HG03039 (cell line): ENCODE measurements at regions not wholly inside any gene's neighbourhood (a gene's known extent, or its start where the extent isn't known, plus 50 kb on each side); places are given as distances from the start of the nearest gene placed in this dataset.

Experiments
- ATAC-seq: cut with Tn5 transposase; IDR thresholded peaks from one replicate; pipeline ENCODE4 v1.9.1; 2021; ENCODE audit warnings: mild to moderate bottlenecking, moderate library complexity; ENCODE audit not compliant: unreplicated experiment

DNA sequence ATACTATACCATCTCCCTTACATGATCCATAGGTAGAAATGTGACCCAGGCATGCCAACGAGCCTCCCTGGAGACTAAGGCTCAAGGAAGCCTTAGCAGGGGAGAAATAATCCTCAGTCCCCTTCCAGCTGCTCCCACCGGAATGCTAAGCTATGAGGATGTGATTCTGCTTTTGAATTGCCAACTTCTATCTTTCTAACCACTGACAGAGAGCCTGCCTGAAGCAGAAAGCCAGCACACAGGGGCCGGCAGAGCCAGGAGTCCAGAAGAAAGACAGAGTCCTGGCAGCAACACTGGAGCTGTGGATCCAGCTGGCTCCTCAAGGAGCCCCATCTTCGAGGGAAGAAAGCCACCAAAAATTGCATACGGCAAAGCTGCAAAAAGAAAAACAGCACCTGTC, 579.6 kb upstream of the CDH5 start:
- ATAC-seq: no peak

DNA sequence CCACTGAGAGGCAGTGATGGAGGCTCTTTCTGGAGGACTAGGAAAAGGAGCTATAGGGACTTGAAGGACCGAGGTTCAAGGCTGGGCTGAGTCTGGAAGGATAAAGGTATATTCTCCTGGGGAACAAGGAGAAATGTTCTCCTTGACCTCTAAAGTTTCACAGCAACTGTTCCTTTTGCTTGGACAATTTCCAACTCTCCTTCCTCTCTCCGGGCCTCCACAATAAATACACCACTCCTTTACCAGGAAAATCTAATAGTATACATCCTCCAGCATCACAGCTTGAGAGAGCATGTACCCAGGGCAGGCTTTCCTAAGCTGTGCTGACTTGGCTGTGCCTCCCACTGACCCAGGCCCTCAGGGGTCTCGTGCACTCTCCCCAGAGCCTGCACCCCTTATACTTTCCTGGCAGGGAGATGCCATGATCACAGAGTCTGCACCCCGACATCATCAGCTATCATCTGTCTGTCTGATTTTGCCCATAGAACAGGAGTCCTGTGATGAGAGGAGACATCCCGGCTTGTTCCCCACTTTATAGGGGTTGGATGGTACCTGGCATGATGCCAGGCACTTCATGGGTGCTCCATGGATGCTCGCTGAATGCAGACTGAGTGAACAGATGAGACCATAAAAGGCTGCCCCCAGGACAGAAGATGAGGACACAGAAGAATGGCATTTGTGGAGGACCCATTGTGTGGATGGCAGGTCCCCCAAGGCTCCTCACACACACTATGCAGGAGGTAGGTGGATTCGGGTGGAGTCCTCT, 582.6 kb upstream of the CDH5 start:
- ATAC-seq: no peak

DNA sequence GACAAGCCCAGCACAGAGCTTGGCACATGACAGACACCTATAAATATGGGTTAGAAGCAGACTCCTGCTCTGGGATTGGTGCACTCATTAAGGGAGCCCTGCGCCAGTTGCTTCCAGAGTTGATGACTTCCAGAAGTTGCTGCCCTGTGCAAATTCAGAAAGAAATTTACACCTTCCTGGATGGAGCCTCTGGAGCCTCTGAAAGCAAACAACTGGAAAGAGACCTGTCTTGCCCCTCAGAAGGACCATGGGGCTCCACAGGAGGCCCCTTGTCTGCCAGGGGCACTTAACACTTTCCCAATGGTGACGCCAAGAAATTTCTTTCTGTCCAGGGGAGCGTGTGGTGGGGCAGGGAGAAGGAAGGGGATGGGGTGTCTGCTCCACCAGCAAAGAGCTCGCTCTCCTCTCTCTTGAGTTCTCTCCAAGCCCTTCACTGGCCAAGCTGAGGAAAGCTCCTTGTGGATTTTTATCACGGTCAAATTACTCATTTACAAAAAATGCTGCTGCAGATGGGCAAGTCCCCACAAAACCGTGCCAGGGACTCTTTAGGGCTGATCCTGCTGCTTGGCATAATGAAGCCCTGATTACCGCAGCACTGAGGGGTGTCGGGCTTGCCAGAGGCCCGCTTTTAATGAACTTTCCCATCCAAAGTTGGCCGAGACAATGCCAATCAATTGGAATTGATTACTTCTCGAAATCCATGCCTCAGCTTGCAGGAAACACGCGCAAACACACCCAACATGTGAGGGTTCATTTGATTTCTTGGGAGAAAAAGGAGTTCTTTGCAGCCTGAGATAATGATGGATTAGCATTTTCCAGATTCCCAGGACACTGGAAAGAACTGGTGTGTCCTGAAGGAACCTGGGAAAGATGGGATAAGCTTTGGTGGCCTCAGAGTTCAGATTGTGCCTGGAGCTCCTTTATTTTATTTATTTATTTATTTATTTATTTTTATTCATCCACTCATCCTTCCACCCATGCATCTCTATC, 583.6 kb upstream of the CDH5 start:
- no peak for ATAC-seq

DNA sequence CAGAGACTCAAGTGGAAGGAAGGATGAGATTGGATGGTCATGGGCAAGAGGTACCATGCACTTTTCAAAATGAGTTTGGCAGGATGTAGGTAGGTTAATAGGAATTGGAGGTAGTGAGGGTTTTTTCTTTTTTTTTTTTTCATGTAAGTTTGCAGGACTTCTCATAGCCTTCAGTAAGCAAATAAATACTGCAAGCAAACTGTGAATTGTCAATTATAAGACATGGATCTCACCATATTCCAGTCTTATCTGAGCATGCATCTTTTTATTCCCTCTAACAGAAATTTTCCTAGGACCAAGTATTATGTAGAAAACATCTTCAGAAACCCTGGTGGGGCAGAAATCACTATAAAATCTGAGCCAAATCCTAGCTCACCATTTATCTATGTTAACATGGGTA, 584.6 kb upstream of the CDH5 start:
- ATAC-seq: no peak

DNA sequence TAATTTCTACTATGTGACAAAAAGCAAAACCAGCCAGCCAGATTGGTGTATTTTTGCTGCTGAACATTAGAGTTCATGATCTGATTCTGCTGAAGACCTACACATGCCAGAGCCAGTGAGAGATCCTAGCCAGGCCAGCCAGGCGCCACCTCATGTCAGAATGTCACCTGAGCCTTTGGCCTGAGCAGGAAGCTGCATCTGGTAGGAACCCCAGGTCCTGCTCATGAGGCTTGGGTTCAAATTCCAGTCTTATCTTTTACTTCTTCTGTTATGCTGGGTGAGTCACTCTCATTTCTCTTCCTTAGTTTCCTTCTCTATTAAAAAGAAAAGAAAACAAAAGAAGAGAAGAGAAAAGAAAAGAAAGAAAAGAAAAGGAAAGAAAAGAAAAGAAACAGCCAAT, 585.1 kb upstream of the CDH5 start:
- ATAC-seq: no peak

DNA sequence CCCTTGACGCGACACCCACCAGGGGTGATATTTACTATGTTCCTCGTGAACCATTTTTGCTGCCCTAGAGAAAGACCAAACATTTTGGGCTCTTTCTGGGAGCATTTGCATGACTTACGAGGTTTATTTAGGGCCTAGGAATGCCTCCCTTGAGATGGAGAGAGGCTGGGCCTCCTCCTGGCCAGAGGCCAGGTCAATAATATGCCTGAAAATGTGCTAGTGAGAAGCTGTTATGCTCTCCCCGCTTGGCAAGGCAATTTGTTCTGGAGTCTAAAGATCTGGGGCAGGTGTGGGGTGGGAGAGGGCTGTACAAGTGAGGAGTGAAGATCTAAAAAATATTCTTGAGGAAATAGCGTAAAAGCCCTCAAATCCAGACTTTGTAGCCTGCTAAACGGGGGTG, 587.3 kb upstream of the CDH5 start:
- ATAC-seq: no peak

DNA sequence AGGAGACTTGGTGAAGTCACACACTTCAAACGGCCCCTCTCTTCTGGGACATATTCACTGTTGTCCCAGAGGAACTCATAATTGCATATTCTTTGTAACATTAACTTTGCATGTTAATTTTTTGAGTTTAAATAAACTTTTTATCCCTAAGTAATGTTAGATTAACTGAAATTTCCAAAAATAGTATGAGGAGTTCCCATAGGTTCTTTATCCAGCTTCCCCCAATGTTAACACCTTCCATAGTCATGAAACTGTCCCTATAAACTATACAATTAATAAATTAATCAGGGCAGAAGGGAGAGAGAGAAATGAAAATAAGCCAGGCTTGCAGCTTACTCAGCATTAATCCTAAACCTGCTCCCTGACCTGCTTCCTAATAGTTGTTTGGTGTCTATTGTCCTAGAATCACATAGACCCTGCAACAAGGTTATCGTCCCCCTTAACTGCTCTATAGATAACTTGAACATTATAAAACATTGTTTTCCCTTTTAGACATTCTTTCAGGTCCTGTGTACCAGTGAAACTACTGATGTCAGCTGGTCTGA, 589.8 kb upstream of the CDH5 start:
- ATAC-seq: no peak

DNA sequence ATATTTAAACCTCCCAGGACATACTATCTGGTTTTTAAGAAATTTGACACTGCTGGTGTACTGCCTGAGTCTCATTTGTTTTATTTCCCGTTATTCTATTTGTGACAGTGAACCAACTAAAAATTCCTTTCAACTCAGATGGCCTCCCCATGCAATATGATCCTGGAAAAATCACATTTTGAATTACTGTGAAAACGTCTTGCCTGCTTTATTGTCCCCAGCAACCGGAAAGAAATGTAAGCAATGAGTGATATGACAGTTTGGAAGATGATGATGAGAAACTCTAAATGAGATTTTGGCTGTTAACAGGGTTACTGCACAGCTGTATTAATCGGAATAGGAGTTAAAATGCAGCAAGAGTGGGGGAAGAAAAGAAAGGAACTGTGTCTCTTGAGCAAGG, 590.7 kb upstream of the CDH5 start:
- ATAC-seq: no peak

DNA sequence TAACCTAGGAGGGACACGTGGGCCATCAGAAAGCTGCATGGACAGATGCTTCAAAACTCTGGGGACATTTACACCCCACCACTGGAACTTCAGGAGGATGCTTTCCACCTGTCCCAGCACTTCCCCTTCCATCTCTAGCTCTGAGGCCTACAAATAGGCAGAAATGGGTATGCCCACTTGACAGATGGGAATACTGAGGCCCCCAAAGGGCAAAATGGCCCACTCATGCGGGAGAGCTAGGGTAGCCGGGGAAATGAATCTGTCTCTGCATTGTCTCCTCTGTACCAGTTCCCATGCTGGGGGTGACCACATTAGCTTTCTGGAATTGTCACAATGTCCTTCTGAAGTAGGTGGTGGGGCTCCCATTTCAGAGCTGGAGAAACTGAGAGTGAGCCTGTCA, 592.1 kb upstream of the CDH5 start:
- ATAC-seq: no peak

DNA sequence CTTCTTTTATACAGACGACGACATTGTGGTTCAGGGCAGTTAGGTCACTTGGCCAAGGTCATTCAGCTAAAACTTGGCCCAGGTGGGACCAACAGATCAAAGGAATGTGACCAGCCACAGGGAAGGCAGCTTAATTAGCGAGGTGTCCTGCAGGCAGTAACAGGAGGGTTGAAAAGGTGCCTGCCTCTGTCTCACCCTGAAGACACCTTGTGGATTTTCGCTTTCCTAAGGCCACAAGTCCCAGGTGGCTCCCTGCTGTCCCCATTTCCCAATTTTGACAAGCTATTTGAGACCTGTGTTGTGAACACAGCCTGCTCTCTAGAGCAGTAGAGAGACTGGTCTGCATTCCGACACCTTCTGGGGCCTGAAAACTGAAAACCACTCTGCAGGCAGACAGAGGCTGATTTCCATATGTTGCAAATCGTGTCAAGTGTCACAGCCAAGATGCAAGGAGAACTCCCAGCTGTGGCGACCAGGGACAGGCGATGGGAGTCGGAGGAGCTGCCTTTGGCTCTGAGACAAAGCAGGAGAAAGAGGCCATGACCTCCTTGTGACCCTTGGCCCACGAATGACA, 593.1 kb upstream of the CDH5 start:
- no peak for ATAC-seq

DNA sequence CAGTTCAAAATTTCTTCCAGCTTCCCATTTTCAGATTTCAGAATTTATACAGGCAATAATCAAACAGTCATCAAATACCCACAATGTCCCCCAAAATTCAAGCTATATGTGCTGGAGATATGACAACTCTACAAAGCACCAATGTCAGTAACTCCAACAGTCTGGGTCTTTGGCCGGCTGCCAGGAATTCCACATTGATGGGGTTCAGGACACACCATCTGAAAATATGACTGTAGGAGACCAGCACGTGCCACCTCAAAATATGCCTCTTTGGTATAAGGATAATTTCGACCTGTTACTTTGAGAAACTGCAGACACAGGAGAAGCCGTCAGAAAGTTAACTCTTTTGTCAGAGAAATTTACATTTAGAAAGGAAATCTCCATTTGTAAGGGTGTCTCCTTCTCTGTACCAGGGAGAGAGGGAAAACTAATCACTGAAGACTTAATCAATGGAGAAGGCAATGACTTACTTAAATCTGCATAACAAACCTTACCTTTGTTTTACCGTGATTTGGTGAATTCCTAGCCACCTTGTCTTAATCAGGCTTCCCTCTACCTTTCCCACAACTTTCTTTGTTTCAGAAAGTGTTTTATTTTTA, 594.3 kb upstream of the CDH5 start:
- ATAC-seq: no peak

DNA sequence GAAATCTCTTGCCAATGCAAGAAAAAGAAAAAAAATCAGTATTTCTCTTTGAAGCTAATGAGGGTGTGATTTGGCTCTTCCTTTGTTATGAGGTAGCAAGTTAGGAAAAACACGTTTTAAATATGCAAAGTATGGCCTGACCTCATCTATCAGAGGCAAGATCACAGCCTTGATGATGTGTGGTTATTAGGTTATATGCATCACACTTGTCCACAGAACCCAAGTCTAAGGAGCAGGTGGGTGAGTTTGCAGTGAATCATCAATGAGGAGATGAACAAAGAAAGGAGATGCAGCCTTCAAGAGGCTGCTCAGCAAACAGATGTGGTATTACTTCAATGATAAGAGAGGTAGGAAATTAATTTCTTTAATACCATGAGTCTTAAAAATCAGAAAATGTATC, 594.8 kb upstream of the CDH5 start:
- no peak for ATAC-seq

DNA sequence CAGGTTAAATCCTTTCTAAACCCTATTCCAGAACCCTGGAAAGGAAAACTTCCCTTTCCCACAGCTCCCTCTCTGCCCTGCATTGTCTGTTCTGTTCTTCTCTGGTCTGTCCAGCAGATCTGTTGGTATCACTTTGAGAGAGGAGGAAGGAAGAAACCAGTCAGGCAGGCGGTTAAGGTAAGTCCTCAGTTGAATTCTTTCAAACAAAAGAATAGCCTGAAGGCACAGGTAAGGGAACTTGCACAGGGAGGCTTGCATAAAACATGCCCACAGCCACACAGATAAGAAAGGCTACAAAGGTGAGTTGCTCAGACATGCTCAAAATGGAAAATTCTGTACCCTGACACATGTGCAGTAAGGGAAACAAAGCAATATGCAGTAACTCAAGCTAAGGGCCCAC, 595.7 kb upstream of the CDH5 start:
- no peak for ATAC-seq

DNA sequence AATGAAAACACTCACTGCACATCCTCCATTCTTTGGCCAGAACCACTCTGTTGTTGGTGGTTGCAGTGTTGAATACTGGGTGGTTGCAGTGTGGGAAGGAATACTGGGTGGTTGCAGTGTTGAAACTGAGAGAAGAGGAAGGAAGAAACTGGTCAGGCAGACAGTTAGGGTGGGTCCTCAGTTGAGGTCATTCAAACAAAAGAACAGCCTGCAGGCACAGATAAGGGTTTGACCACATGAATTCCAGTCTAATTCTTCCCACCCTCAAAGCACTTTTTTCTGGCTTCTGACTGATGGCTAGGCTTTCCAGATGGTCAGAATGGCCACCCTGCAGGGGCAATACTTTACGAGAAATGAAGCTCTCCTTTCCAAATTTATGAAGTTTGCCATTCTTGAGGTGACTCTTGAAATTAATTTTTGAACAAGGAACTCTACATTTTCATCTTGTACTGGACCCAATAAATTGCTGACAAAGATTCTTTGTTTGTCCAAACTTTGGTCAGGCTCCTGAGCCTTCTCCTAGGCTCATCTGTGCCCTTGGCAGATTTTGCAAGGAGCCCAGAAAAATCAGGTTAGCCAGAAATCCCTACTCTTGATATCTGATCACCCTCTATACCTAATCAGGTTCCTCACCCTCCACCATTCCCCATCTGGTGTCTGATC, 596.6 kb upstream of the CDH5 start:
- ATAC-seq: no peak

DNA sequence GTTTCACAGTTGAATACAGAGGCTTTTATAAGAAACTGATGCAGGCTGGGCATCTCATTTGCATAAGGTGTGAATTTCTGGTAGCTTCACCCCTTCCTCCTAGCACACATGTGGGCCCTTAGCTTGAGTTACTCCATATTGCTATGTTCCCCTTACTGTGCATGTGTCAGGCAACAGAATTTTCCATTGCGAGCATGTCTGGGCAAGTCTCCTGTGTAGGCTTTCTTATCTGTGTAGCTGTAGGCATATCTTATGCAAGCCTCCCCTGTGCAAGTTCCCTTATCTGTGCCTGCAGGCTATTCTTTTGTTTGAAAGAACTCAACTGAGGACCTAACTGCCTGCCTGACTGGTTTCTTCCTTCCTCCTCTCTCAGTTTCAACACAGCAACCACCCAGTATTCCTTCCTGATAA, 597.4 kb upstream of the CDH5 start:
- ATAC-seq: no peak

DNA sequence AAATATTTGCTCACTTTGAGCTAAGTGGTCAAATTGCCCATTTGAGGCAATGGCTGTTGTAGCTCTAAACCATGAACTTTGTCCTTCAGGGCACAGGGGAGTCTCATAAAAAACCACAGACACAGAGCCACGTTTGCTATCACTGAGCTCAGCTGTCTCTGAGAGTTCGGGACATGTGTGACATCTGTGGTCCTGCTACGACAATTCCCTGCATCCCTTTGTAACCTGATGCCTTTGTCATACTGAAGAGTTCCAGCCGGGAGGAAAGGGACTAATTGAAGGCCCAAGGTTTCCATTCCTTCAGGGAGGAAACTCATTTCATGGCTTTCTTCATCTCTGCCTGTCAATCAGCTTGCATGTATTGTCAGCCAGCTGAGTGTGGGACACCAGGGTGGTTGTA, 599.4 kb upstream of the CDH5 start:
- no peak for ATAC-seq

DNA sequence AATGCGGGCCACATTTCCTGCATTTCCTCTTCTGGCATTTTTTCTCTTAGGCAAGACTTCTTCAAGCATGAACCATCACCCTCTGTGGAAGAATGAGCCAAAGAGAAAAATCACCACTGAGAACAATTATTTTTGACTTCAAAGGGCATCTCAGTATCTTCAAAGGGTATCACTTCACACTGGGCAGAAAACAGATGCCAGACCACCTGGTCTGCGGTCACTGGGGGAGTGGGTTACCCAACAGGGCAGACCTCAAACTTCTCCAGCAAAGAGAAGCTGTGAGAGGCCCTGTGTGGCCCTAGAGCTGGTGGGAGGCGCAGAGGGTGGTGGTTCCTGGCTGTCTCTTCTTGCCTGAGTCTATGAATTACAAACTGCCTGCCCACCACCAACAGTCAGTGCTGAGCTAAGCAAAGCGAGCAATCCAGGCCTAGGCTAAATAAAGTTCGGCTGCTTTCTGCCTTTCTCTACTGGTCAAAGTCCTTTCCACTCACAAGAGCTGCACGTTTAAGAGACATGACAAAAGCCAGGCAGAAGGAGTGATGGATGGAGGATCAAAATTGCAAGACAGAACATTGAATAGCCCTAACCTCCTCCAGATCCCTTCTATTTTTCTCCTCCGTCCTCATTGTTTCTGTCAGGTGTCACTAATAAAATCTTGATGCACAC, 602.7 kb upstream of the CDH5 start:
- no peak for ATAC-seq

DNA sequence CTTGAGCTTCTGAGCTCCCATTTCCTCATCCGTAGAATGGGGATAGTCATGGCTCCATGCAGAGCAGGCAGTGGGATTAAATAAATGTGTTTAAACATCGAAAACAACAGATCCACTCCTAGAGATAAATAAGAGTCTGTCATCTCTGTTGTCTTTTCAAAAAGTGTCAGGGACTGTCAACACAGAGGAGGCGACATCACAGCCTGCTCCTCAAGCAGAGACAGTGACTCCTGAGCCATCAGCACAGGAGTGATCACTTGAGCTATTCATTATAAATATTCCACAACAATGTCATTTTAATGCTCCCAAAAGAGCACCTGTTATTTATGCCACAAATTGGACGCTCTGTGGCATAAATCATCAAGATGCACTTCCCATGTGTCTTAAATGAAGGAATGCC, 605.6 kb upstream of the CDH5 start:
- no peak for ATAC-seq

DNA sequence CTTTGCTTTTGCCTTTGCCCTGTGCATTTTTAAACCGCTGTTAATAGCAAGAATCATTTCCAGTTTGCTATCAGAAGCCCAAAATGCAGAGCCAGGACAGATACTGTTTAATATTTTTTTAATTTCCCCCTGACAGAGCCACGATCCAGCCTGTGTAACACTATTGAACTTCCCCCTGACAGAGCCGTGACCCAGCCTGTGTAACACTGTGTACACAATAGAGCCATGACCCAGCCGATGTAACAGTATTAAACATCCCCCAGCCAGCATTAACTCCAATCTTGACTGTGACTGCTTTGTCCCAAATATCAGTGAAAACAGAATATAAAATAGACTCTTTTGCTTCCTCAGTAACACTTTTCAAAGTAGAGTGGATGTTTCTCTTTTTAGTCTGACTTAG, 607.9 kb upstream of the CDH5 start:
- ATAC-seq: no peak

DNA sequence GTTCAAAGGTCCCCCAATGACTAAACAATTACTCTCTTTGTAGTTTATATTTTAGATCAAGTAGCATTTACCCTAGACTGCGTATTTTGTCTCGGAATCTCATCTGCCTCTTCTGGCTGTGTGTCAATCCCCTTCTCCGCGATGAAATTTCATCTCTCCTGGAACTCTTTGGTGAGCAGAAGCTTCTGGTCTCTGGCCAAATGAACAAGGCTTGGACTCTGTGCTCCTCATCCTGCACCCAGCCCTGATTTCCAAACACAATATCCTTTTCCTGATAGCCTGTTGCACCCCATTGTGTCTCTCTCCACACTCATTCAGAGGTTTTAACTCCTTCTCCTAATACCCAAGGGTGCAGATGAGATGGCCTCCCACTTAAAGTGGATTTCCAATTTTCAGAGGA, 609.4 kb upstream of the CDH5 start:
- no peak for ATAC-seq
